Suprapubic skin (tissue), 3 donors: ENCODE measurements at regions not wholly inside any gene's neighbourhood (a gene's known extent, or its start where the extent isn't known, plus 50 kb on each side); places are given as distances from the start of the nearest gene placed in this dataset.

ENCODE experiments used
- CTCF ChIP-seq, 2 donors: fragments of 200-600 bp in 1 of 2; fragments of 450-650 bp in 1 of 2; sonication (generic) in 1 of 2; IDR thresholded peaks; one replicate each; pipeline ENCODE4 v1.5.1; 2016 to 2019; ENCODE audit warnings: antibody characterized with exemption in 2 of 2, mild to moderate bottlenecking in 1 of 2, moderate library complexity in 1 of 2
- EP300 ChIP-seq: sonication (generic); formaldehyde crosslinking; IDR thresholded peaks from one replicate; pipeline ENCODE4 v1.6.1; 2017; ENCODE audit warnings: antibody characterized with exemption

- no peak for TF ChIP-seq CTCF (IDR thresholded peaks at IDR 0.05)
- TF ChIP-seq EP300, result no peak
These were observed 74.5 kb upstream of the ATF7IP start for GRCh38 chr12:14290951-14291350.
